Activated T-cell treated with anti-CD3 and anti-CD28 coated beads, Interleukin-2, amount 50 U/mL, for 24 hours (primary cell): ENCODE measurements at regions not wholly inside any gene's neighbourhood (a gene's known extent, or its start where the extent isn't known, plus 50 kb on each side); places are given as distances from the start of the nearest gene placed in this dataset.
"Not testable (repeated sequence)": the region's sequence is repeated elsewhere in the genome, so short reads cannot be mapped to it uniquely, and the experiment has no call there.

ENCODE experiments used
- DNase-seq: peaks from one replicate; pipeline ENCODE4 v3.0.0-alpha.2; 2020
- H3K27ac Mint-ChIP-seq: 2 replicates; pipeline ENCODE4 v1.8.0; 2020; ENCODE audit warnings: mild to moderate bottlenecking, mixed read lengths
- H3K27me3 Mint-ChIP-seq: 2 replicates; pipeline ENCODE4 v1.8.0; 2020; ENCODE audit warnings: mixed read lengths
- H3K36me3 Mint-ChIP-seq: 2 replicates; pipeline ENCODE4 v1.8.0; 2020; ENCODE audit warnings: low read depth, mixed read lengths
- H3K4me1 Mint-ChIP-seq: 2 replicates; pipeline ENCODE4 v1.8.0; 2020; ENCODE audit warnings: low read depth, mixed read lengths
- H3K4me3 Mint-ChIP-seq: 2 replicates; pipeline ENCODE4 v1.8.0; 2020; ENCODE audit warnings: mild to moderate bottlenecking, moderate library complexity, mixed read lengths
- H3K9me3 Mint-ChIP-seq: 2 replicates; pipeline ENCODE4 v1.8.0; 2020; ENCODE audit warnings: mixed read lengths

DNA sequence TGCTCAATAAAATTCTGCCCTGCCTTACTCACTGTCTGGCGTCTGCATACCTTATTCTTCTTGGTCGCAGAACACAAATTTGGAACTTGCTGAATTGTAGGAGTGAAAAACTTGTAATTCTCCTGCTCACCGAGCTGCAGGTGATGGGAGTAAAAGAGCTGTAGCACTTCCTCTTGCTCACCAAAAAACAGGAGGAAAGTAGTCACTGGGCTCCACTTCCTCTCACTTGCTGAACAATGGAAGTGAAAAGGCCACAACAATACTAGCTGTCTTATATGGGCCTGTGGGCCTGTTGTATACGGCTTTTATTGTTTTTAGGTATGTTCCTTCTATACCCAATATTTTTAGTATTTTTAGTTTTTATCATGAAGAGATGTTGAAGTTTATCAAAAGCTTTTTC lies 978.7 kb downstream of the SLITRK5 start:
- Mint-ChIP-seq H3K4me3 (no peak overlapping the region), H3K27me3 (no peaks in the 10 kb centered on the region), H3K27ac (no peak overlapping the region), H3K4me1 (peaks cover 28% of the 10 kb centered on the region), H3K36me3 (no peaks in the 10 kb centered on the region), H3K9me3 (peaks cover 29% of the 10 kb centered on the region)
- DNase-seq: no peak

- H3K4me3 Mint-ChIP-seq: no peak overlapping the region
- H3K27me3 Mint-ChIP-seq: no peaks in the 10 kb centered on the region
- peaks cover 28% of the 10 kb centered on the region for H3K4me1 Mint-ChIP-seq
- DNase-seq: no peak
- no peaks in the 10 kb centered on the region for H3K36me3 Mint-ChIP-seq
- H3K9me3 Mint-ChIP-seq: peaks cover 29% of the 10 kb centered on the region
- H3K27ac Mint-ChIP-seq: no peak overlapping the region
Measured at GRCh38 chr13:88651531-88651930, 980.4 kb downstream of the SLITRK5 start.

GRCh38 chr13:88656751-88657150 lies 985.6 kb downstream of the SLITRK5 start:
- Mint-ChIP-seq H3K36me3 (no peaks in the 10 kb centered on the region), H3K27me3 (no peaks in the 10 kb centered on the region), H3K9me3 (peaks cover 2% of the 10 kb centered on the region), H3K4me1 (peaks cover 9% of the 10 kb centered on the region), H3K4me3 (no peak overlapping the region), H3K27ac (no peak overlapping the region)
- DNase-seq: no peak

GRCh38 chr13:88670509-88670908 lies 999.3 kb downstream of the SLITRK5 start:
- Mint-ChIP-seq H3K4me3 (no peak overlapping the region), H3K9me3 (peaks cover 3% of the 10 kb centered on the region), H3K4me1 (peaks cover 3% of the 10 kb centered on the region), H3K27me3 (no peaks in the 10 kb centered on the region), H3K27ac (no peak overlapping the region), H3K36me3 (no peaks in the 10 kb centered on the region)
- DNase-seq: no peak

DNA sequence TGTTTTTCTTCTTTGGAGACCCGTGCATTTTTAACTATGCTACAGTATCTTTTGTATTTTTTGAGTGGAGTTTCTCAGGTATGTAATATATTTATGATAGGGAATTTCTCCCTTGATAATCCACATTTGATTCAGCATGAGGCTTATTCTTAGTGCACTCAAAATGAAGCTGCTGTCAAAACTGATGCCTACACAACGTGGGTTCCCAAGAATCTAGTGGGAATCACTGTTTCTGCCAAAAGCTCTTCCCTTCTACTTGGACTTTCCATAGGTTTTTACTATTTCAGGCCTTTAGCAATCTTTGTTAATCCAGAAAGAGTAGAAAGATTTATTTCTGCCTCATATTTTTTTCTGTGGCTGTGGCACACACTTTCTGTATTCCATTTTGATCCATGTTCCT lies 1003.7 kb downstream of the SLITRK5 start:
- peaks cover 6% of the 10 kb centered on the region for H3K9me3 Mint-ChIP-seq

DNA sequence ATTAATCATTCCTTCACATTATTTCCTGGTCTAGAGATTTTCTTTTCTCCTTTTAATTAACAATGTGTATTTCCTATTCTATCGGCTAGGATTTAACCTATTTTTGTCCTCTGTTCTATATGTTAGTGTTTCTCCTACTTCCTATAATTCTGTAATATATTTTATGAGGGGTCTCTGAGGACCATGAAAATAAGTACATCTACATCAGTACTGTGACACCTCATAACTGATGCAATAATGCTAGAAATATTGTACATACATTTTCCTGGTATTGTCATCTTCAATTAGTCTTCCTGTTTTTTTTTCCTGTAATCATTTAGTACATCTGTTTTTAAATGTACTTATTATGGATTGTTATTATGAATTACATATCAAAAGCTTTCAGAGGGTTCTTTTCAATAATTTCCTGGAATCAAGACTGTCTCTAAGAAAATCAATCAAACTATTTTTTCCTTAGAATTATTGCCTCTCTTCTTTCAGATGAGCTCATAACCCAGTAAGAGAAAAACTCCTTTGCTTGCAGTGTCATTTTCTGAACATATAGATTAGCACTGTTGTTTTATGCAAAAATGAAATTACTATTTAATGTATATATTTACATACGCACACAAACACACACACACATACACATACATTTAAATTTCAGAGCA lies 1004.3 kb downstream of the SLITRK5 start:
- peaks cover 6% of the 10 kb centered on the region for H3K9me3 Mint-ChIP-seq
- H3K36me3 Mint-ChIP-seq: no peaks in the 10 kb centered on the region
- DNase-seq: no peak
- H3K4me3 Mint-ChIP-seq: no peak overlapping the region
- no peak overlapping the region for H3K27ac Mint-ChIP-seq
- H3K4me1 Mint-ChIP-seq: peaks cover 4% of the 10 kb centered on the region
- H3K27me3 Mint-ChIP-seq: no peaks in the 10 kb centered on the region

More for the DNA sequence above, 1003.7 kb downstream of the SLITRK5 start:
- H3K27me3 Mint-ChIP-seq: no peaks in the 10 kb centered on the region
- H3K36me3 Mint-ChIP-seq: no peaks in the 10 kb centered on the region
- no peak overlapping the region for H3K27ac Mint-ChIP-seq
- peaks cover 4% of the 10 kb centered on the region for H3K4me1 Mint-ChIP-seq
- H3K4me3 Mint-ChIP-seq: no peak overlapping the region
- no peak for DNase-seq

GRCh38 chr13:88676016-88676415 lies 1004.8 kb downstream of the SLITRK5 start:
- Mint-ChIP-seq H3K4me3 (no peak overlapping the region), H3K4me1 (peaks cover 4% of the 10 kb centered on the region), H3K27ac (no peak overlapping the region), H3K27me3 (no peaks in the 10 kb centered on the region), H3K36me3 (no peaks in the 10 kb centered on the region), H3K9me3 (peaks cover 3% of the 10 kb centered on the region)
- DNase-seq: no peak

DNA sequence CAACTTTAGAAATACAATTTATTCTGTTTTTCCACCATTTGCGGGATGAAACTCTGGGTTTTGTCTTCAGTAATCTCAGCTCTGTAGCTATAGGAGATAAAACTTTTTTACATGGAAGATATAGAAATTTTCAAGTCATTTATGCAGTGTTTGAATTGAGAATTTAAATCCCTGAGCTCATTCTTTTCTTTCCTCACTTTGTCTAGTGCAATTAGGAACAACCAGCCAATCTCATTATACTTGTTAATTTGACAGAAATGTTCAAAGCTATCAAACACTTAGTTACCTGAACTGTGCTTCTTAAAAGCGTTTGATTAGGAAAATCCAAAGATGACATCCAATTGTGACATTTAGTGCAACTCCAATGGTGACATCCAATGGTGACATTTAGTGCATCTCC lies 1014.3 kb downstream of the SLITRK5 start:
- Mint-ChIP-seq H3K27ac (no peak overlapping the region), H3K36me3 (no peaks in the 10 kb centered on the region), H3K9me3 (no peaks in the 10 kb centered on the region), H3K27me3 (no peaks in the 10 kb centered on the region), H3K4me1 (no peaks in the 10 kb centered on the region), H3K4me3 (no peak overlapping the region)
- no peak for DNase-seq

DNA sequence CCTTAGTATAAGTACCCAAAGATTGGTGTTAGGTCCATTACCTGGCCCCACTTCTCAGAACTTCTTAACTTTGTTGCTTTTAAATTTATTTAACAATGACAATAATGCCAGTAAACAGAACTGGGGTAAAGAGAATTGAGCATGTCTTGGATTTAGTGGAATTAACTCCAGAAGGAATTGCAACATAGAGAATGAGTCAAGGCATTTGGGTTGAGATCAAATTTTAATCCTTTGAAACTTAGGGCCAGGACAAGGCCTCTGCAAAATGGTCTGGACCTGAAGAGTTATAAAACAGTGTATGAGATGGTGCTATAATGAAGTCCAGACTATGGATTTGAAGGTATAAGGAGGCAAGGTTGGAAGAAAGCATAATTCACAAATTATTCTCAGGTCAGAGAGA lies 1030.4 kb downstream of the SLITRK5 start:
- Mint-ChIP-seq H3K36me3 (no peaks in the 10 kb centered on the region), H3K4me1 (peaks cover 1% of the 10 kb centered on the region), H3K4me3 (no peak overlapping the region), H3K27ac (no peak overlapping the region), H3K27me3 (no peaks in the 10 kb centered on the region), H3K9me3 (peaks cover 11% of the 10 kb centered on the region)
- no peak for DNase-seq

- Mint-ChIP-seq H3K27ac (no peak overlapping the region), H3K4me3 (peak overlapping the region; percentile 23), H3K36me3 (no peaks in the 10 kb centered on the region), H3K27me3 (no peaks in the 10 kb centered on the region), H3K9me3 (peaks cover 13% of the 10 kb centered on the region), H3K4me1 (peaks cover 14% of the 10 kb centered on the region)
- no peak for DNase-seq
Measured at GRCh38 chr13:88704600-88705275, 1033.6 kb downstream of the SLITRK5 start.

GRCh38 chr13:88707646-88708045 lies 1036.5 kb downstream of the SLITRK5 start:
- H3K4me1 Mint-ChIP-seq: peaks cover 14% of the 10 kb centered on the region
- no peaks in the 10 kb centered on the region for H3K27me3 Mint-ChIP-seq
- no peak overlapping the region for H3K27ac Mint-ChIP-seq
- H3K36me3 Mint-ChIP-seq: no peaks in the 10 kb centered on the region
- DNase-seq: no peak
- peaks cover 9% of the 10 kb centered on the region for H3K9me3 Mint-ChIP-seq
- no peak overlapping the region for H3K4me3 Mint-ChIP-seq

DNA sequence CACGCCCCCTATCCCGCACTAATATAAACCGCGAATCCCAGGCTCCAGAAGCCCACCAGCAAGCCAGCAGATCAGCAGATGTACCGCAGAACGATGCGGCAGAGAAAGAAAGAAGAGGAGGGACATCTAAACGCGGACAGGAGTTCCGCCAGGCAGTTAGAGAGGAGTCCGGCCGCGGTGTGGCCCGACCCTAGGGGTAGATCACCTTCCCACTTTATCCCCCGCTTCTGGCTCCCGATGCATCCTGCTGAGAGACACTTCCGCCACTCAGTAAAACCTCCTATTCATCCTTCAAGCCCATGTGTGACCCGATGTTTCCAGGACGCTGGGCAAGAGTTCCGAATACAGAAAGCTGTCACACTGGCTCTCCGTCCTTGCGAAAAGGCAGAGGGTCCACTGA lies 1046.8 kb downstream of the SLITRK5 start:
- Mint-ChIP-seq H3K36me3 (no peaks in the 10 kb centered on the region), H3K27me3 (no peaks in the 10 kb centered on the region), H3K4me1 (no peaks in the 10 kb centered on the region), H3K9me3 (peaks cover 11% of the 10 kb centered on the region), H3K27ac (no peak overlapping the region), H3K4me3 (no peak overlapping the region)
- DNase-seq: no peak

DNA sequence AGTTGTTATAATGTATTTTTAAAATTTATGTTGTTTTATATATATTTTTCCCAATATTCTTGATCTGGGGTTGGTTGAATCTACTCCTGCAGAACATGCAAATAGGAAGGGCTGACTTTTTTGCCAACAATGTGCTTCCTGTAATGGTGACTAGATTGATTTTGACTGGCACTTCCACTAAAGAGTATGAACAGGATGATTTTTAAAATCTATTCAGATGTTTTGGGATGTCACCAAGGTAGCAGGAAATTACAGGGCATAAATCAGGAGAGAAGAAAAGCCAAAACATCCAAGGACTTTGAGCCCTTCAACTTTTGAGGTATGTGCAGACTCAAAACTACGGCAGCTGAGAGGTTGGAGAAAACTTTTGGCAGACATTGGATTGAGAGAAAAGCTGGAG lies 1047.6 kb downstream of the SLITRK5 start:
- no peak overlapping the region for H3K27ac Mint-ChIP-seq
- H3K27me3 Mint-ChIP-seq: no peaks in the 10 kb centered on the region
- peaks cover 16% of the 10 kb centered on the region for H3K9me3 Mint-ChIP-seq
- no peak overlapping the region for H3K4me3 Mint-ChIP-seq
- H3K36me3 Mint-ChIP-seq: no peaks in the 10 kb centered on the region
- no peaks in the 10 kb centered on the region for H3K4me1 Mint-ChIP-seq
- DNase-seq: no peak

DNA sequence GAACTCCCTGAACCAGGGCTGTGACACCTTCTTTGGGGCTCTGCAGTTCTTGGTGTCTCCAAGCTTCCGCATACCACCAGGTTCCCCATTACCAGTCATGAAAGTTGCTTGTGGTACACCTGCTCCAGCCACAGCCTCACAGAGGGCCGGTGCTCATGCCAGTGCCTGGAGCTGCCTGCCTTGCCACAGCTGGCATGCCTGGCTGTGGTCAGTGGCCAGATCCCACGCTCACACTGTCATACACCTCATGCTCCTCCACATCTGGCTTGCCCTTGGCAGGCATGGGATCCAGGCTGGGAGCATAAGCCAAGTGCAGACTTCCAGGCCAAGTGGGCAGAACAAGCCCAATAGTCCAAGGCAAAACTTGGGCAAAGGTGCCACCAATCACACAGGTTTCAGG lies 1054.9 kb downstream of the SLITRK5 start:
- Mint-ChIP-seq H3K4me1 (peaks cover 5% of the 10 kb centered on the region), H3K27me3 (no peaks in the 10 kb centered on the region), H3K4me3 (no peak overlapping the region), H3K9me3 (peaks cover 20% of the 10 kb centered on the region), H3K36me3 (no peaks in the 10 kb centered on the region), H3K27ac (no peak overlapping the region)
- no peak for DNase-seq

- not testable (repeated sequence) for H3K36me3 Mint-ChIP-seq, H3K4me3 Mint-ChIP-seq, H3K4me1 Mint-ChIP-seq, H3K27ac Mint-ChIP-seq, DNase-seq, H3K27me3 Mint-ChIP-seq
- H3K9me3 Mint-ChIP-seq: peaks cover 20% of the 10 kb centered on the region
Measured at GRCh38 chr13:88727236-88727635, 1056.1 kb downstream of the SLITRK5 start.
